Fibroblast of skin of back (primary cell): ENCODE measurements at regions not wholly inside any gene's neighbourhood (a gene's known extent, or its start where the extent isn't known, plus 50 kb on each side); places are given as distances from the start of the nearest gene placed in this dataset.
"Not testable (repeated sequence)": the region's sequence is repeated elsewhere in the genome, so short reads cannot be mapped to it uniquely, and the experiment has no call there.

ENCODE experiments used
- DNase-seq: peaks from one replicate; pipeline ENCODE4 v3.0.0-alpha.2; 2013

DNA sequence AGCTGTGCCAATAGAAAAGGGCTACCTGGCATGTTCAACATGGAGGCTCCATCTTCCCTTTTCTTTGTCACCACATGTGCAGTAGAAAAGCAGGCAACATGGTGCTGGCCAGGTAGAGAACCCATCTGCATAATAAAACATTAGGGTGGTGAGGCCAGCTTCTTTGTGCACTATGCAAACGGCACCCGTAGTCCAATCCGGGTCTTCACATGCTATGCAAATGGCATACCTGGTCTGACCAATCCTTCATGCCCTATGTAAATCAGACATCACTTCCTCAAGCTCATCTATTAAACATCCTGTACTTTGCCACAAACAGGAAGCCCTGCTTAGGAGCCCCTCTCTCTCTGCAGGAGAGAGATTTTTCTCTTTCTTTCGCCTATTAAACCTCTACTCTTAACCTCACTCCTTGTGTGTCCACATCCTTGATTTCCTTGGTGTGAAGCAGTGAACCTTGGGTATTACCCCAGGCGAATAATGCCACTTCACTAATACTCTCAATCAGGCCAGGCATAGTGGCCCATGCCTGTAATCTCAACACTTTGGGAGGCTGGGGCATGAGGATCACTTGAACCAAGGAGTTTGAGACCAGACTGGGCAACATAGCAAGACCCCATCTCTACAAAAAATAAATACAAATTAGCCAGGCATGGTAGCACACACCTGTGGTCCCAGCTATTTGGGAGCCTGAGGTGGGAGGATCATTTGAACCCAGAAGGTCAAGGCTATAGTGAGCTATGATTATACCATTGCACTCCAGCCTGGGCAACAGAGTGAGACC lies 111.3 kb upstream of the MRI1 start:
- DNase-seq: no peak

DNA sequence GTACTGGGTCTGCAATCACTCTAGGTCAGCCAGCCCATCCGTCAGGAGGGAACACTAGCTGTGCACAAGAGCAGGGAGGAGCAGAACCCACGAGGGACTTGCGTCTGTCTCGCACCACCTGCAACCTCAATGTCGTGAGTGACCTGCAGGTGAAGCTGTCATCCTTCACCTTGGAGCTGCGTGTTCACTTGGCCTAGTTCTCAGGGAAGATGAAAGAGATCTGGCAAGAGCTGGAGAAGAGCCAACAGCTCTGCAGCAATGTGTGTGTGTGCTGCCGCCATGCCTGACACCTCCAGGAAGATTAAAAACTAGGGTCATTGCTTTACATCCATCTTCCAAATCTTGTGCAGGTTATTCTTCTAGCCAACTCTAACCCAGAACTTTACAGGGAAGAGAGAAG lies 117.6 kb upstream of the MRI1 start:
- DNase-seq: no peak

DNA sequence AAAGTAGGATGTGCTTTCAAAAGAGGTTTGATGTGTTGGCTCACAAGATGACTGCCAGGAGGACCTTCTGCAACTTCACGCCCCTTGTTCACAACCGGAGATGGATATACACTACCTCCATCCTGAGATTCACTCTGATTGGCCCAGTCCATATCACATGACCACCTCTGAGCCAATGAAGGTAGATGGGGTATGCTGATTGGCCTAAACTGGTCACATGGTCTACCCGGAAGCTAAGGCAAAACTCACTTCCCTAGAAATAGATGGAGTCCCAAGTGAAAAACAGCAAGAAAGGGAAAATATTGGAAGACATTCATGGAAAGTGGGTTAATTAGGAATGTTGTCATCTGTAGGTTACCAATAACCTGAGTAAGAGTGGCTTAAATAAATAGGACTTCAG lies 119.7 kb upstream of the MRI1 start:
- no peak for DNase-seq

DNA sequence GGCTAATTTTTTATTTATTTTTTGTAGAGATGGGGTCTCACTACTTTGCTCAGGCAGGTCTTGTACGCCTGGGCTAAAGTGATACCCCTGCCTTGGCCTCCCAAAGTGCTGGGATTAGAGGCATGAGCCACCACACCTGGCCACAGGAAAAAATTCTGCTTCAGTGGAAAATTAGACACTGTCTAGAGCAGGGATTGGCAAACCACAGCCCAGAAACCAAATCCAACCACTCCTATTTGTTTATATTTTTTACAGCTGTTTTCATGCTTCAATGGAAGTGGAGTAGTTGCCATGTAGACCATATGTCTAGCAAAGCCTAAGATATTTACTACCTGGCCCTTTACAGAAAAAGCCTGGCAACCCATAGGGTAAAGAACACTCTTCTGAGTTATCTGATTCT lies 123.7 kb upstream of the MRI1 start:
- no peak for DNase-seq

DNA sequence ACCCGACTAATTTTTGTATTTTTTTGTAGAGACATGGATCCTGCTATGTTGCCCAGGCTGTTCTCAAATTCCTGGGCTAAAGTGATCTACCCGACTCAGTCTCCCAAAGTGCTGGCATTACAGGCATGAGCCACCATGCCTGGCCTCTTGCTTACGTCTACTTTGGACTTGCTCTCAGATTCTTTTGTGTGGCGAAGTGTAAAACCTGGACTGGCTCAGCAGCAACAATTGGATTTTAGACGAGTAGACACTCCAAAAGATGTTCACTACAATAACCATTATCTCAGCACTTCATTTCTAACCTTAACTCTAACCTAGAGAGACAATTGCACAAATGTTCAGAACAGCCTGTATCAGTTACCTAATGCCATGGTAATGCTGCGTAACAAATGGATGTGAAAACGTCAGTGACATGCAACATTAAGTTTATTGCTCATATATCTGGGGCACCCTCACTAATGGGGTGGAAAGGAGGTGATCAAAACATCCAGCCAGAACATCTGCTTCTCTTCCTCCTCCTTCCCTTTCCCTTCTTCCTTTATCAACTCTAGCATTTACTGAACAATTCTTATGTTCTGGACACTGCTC lies 124.9 kb upstream of the MRI1 start:
- no peak for DNase-seq

DNA sequence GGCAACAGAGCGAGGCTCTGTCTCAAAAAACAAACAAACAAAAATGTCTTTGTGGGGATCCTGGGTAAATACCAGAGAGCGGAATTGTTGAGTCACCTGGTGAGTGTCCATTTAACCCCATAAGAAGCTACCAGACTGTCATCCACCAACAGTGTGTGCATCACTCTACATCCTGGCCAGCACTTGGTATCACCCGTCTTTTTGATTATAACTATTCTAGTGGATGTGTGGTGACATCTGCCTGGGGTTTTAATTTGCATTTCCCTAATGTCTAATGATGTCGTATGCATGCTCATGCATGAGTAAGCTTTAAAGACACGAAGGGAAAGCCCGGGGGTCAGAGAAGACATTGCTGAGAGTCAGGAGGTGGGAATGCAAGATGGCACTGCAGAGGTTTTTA lies 126.7 kb upstream of the MRI1 start:
- DNase-seq: peak; percentile 66

DNA sequence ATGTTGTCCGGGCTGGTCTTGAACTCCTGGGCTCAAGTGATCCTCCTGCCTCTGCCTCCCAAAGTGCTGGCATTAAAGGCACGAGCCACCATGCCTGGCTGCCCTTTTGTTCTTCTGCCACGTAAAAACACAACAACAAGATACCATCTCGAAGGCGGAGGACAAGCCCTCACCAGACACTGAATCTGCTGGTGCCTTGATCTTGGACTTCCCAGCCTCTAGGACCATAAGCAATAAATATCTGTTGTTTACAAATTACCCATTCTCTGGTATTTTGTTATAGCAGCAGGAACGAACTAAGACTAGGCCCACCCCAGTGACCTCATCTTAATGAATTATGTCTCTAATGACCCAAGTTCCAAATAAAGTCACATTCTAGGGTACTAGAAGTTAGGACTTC lies 128.4 kb upstream of the CACNA1A start:
- DNase-seq: no peak

DNA sequence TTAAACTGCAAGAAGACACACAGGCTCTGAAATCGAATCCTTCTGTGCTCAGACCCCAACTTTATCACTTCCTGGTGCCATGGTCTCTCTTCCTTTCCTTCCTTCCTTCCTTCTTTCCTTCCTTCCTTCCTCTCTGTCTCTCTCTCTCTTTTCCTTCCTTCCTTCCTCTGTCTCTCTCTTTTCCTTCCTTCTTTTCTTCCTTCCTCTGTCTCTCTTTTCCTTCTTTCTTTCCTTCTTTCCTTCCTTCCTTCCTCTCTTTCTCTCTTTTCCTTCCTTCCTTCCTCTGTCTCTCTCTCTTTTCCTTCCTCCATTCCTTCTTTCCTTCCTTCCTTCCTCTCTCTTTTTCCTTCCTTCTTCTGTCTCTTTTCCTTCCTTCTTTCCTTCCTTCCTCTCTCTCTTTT lies 127.2 kb upstream of the CACNA1A start:
- DNase-seq: no peak

DNA sequence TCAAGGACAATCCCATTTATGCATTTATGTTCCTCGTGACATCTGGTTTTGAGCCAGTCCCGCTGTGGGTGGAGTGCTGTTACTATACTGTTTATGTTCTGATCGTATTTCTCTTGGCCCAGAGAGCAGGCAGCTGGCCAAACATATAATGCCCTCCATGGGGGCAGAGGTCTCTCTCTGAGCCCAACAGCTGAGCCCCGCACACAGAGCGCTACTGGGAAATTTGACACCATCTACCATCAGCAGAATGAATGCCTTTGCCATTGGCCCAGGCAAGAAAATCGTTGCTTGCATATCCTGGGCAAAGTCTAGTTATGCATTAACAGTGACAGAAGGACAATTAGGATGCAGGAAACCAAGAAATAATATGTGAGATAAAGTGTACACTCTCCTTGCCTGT lies 126.8 kb upstream of the CACNA1A start:
- peak; percentile 55 for DNase-seq

DNA sequence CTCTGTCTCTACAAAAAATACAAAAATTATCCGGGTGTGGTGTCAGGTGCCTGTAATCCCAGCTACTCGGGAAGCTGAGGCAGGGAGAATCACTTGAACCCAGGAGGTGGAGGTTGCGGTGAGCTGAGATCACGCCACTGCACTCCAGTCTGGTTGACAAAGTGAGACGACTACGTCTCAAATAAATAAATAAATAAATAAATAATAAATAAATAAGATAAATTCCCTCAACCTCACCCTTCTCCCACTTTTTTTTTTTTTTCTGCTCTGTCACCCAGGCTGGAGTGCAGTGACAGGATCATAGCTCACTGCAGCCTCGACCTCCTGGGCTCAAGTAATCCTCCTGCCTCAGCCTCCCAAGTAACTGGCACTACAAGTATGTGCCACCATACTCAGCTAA lies 125.9 kb upstream of the CACNA1A start:
- DNase-seq: not testable (repeated sequence)

DNA sequence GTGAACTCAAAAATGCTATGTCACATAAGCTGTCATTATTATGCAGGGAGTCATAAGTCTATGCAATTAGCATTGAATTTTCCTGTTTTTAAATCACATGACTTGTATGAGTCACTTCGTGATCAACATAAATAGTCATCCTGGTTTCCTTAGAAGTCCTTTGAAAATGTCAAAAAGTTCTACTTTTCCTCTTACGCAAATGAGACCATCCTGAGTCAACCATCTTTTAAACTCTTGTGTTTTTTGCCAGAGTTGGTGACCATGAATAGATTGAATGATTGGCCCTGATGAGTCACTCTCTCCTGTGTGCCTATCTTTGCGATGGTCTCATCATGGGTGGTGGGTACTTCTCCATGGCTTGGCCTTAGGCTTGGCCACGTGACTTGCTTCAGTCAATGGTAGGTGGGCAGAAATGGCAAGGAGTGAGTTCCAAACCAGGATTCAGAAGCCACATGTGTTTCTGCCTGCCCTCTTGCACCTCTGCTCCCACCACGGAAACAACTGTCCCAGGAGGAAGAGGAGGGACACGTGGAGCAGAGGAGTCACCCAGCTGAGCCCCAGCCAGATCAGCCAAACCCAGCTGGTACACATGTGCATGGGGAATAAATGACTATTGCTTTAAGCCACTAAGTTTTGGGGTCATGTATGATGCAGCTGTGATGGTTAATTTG lies 123.5 kb upstream of the CACNA1A start:
- peak; percentile 51 for DNase-seq

DNA sequence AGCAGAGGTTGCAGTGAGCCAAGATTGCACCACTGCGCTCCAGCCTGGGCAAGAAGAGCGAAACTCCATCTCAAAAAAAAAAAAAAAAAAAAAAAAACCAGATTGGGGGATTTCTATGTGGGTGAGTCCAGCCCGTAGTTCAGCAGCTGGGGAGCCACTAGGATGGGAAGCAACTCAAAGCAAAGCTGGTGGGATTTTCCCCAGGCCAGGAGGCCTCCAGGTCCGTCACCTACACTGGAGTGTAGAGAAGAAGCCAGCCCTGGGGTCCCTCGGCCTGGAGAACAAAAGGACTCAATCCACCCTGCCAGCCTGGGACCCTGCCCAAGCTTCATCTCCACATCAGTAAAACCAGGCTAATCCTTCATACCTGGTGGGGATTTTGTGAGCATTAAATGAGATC lies 121.3 kb upstream of the CACNA1A start:
- no peak for DNase-seq

DNA sequence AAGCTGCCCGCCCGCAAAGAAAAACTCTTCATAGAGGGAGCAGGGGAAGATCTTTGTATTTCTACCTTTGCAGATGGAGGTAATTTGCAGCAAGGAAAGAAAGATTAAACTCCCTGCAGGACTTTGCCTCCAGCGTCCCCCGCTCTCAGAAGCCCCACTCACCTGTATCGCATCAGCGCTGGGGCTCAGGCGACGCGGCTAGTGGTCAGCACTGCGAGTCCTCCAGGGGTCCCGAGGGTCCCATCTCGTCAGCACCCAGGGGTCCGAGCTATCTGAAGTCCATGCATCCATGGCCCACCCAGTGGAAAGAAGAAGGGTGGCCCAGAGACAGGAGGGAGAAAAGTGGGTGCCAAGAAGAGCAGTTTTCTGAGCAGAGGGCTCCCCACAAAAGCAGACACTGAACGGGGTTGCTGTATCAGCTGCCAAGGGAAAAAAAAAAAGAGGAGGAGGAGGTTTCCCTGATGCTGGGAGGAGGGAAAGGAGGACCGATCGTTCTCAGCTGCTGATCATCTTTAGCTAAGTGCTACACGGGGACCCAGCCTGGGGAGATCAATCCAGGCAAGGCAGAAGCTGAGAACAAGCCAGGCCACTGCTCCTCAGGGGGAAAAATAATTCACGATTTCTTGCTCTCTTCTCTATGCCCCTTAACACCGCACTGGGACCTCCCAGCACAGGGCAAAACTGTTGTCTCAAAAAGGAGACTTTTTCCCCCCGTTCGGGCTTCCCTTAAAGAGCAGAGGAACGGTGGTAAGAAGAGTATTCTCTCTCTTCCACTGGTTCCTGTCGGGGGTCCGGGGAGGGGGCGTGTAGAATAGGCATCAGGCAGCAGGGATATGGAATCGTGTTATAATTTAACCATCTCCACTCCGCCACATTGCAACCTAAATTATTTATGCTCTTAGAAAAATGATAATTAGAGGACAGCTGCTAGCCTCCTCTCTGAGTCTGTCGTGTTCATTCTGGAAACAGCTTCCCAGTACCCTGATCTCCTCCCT lies 117.7 kb upstream of the CACNA1A start:
- DNase-seq: no peak

DNA sequence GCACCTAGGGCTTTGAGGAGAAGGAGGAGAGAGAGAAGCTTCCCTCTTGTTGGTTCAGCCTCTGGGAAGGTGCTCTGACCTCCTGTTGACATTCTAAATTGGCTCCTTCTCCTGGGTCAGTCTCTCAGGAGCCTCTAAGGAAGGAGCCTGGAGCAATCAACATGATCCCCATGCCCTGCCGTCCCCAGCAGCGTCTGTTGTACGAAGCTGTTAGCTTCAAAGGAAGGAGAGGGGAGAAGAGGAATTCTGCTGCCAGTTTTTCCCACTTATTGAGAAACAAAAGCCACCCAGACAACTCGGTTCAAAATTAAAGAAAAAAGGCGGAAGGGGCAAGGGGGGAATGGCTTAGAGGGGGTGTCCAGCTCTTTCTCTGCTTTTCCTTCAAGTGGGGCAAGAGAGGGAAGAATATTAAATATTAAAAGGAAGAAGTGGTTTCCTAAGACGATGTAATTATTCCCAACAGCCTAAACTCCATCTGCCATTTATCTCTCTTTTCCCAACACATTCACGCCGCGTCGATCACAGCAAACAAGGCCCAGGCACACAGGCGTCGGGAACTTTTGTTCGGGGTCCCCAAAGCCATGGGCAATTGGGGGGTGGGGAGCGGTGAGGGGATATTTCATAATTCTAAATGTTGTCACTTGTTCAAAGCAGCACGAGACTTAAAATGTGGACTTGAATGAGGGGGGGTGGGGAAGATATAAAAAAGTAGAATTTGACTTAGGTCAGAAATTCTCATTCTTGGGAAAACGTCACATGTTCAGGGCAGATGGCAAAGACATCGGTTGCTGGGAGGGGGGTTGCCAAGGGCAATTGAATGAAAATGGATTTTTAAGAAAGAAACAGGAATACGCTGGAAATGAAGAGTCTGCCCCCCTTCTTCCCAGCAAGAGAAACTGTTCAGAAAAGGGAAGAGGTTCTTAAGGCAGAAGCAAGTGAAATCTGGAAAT lies 116.8 kb upstream of the CACNA1A start:
- DNase-seq: no peak

DNA sequence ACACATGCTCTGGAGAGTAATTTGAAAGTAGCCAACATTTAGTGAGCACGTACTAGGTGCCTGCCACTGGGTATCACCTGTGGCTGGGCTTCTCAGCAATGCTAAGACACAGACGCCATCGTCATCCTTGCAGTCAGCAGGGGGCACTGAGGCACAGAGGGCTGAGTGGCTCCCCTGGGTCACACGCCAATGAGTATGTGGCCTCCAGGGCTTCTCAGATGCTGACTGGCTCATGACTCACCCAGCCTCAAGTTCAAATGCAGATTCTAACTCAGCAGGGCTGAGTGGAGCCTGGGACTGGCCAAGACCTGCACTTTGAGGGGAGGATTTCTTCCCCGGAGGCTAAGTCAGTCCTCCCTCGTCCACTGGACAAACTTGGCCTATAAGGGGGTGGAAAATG lies 115.1 kb upstream of the CACNA1A start:
- DNase-seq: peak; percentile 94

DNA sequence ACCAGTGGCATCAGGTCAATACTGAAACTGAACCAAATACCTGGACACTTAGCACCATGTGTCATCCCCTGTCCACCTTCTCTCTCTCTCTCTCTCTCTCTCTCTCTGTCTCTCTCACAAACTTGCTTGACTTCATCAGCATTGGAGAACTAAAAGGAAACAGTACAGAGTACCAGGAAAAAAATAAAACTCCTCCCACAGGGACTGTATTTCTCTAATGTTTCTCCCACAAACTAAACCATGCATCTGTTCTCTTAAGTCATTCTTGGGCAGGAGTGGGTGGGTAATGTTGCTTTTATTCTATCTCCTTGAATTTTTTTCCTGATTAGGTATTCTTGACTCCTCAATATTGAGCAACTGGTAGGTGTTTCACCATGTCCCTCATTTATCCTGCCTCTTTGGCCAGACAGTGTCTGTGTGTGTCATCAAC lies 112.9 kb upstream of the CACNA1A start:
- no peak for DNase-seq

DNA sequence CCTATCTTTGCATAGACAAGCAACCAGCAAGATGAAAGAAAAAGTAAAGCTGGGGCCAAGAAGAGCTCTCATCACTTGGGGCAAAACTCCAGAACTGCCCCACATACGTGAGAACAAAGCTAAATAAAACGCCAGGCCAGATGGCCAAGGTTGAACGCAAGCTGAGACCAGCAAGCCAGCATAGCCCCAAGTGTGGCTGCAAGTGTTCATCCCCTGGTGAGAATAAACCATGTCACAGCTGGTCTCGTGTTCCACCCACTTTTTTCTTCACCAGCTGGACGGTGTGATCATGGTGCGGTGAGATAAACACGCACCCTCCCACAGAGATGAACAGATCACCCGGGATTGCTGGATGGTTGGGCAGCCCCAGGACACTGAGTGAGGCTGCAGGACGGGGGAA lies 109.6 kb upstream of the CACNA1A start:
- no peak for DNase-seq

DNA sequence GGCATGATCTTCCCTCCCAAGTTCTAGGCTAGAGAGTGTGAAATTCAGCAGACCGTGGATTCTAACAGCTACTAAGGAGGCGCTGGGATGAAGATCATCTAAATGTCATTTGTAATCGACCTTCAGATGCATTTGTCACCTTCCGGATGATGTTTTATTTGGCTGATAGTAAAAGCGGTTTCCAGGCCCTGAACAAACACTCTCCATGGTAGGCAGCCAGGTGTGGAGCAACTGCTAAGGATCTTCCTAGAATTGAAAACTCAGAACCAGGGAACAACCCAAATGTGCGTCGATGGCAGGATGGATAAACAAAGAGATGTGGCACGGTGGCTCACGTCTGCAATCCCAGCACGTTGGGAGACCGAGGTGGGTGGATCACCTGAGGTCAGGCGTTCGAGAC lies 107.2 kb upstream of the CACNA1A start:
- DNase-seq: no peak

DNA sequence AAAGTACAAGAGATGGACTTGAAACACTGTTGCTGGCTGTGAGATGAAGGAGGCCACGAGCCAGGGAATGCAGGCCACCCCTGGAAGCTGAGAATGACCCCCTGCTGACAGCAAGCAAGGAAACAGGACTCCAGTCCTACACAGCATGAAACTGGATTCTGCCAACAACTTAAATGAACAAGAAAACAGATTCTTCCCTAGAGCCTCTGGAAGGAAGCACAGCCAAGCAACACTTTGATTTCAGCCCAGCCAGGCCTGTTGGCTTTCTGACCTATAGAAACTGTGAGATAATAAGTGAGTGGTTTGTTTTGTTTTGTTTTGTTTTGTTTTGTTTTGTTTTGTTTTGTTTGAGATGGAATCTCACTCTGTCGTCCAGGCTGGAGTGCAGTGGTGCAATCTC lies 105.3 kb upstream of the CACNA1A start:
- DNase-seq: no peak

DNA sequence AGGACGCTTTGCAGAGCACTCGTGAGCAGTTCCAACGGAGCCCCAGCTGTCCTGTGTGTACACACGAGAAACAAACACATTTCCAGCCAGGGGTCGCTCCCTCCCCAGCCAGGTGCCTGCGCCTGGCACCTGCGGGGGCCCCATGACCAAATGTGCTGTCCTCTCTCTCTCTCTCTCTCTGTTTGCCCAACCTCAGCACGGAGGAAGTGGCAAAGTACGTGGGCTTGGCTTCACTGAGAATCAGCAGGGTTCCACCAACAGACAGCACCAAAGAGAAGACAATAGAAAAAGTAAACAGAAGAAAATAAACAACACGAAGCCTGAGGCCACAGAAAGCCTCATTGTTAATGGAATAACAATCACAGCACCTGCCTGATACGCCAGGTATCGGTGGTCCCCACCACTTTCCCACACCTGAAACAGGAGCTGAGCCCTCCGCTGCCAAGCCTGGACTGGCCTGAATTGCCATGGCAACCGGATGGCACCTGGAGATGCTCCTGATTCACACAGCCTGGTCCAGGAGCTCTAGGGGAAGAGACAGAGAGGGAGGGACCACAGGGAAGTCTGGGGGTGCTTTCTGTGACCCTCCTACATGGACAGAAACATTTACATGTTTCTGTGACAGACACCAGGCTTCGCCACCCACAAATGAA lies 103.9 kb upstream of the CACNA1A start:
- no peak for DNase-seq

DNA sequence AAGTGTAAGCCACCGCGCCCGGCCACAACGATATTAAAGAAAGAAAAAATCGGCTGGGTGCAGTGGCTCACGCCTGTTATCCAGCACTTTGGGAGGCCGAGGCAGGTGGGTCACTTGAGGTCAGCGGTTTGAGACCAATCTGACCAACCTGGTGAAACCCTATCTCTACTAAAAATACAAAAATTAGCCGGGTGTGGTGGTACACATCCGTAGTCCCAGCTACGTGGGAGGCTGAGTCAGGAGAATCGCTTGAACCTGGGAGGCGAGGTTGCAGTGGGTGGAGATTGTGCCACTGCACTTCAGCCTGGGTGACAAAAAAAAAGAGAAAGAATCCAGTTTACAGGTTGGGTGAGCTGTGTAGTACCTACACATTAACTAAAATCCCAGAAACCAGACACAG lies 99.9 kb upstream of the CACNA1A start:
- no peak for DNase-seq
